ENCODE measurements at regions not wholly inside any gene's neighbourhood (a gene's known extent, or its start where the extent isn't known, plus 50 kb on each side); places are given as distances from the start of the nearest gene placed in this dataset.
"Not testable (repeated sequence)": the region's sequence is repeated elsewhere in the genome, so short reads cannot be mapped to it uniquely, and the experiment has no call there.

DNA sequence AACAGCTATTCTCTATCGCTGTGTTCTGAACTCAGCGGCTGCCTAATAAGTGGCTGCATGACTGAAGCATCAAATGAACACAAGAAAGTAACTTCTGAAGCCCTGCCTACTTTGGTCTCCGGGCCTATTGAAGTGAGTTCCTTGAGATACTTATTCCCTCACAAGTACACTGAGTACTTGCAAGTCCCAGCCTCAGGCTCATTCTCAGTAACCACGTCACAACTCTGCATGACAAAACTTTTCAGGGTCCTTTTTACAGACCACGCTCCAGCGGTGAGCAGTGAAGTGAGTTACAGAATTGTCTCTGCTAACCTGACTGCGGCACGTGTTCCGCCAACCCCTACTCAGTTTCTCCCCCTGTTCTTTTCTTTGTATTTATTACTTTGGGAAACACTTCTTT lies 1342.7 kb upstream of the ADGRL4 start:
- H3K4me1 Mint-ChIP-seq = no peaks in the 10 kb centered on the region
- no peak for ATAC-seq
- peaks cover 13% of the 10 kb centered on the region for H3K9me3 Mint-ChIP-seq (ENCODE audit: low read depth)
- no peak for DNase-seq
- no peaks in the 10 kb centered on the region for H3K27me3 Mint-ChIP-seq
- no peaks in the 10 kb centered on the region for H3K36me3 Mint-ChIP-seq
- CTCF ChIA-PET = no interaction called here
- H3K4me3 Mint-ChIP-seq = no peak overlapping the region
- H3K27ac Mint-ChIP-seq = no peak overlapping the region

DNA sequence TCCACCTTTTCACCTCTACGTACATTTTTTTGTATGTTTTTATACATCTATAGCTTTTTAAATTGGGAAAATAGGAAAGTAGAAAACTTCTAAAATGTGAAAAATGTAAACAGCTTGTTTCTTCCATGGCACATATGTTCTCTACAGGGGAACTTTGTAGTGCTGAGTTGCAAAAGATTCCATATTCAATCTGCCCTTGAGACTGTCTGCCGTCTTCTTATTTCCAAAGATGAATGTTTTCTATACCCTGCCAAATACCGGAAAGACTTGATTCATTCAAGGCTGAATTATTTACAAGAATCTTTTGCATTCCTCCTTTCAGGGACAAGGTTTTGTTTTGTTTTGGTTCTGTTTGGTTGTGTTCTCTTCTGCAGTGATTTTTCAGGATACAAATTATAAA lies 1334.5 kb upstream of the ADGRL4 start:
- H3K27me3 Mint-ChIP-seq = no peaks in the 10 kb centered on the region
- no peak for ATAC-seq
- H3K36me3 Mint-ChIP-seq = no peaks in the 10 kb centered on the region
- DNase-seq = no peak
- no peak overlapping the region for H3K4me3 Mint-ChIP-seq
- no peaks in the 10 kb centered on the region for H3K4me1 Mint-ChIP-seq
- peaks cover 11% of the 10 kb centered on the region for H3K9me3 Mint-ChIP-seq (ENCODE audit: low read depth)
- CTCF ChIA-PET = no interaction called here
- H3K27ac Mint-ChIP-seq = no peak overlapping the region

DNA sequence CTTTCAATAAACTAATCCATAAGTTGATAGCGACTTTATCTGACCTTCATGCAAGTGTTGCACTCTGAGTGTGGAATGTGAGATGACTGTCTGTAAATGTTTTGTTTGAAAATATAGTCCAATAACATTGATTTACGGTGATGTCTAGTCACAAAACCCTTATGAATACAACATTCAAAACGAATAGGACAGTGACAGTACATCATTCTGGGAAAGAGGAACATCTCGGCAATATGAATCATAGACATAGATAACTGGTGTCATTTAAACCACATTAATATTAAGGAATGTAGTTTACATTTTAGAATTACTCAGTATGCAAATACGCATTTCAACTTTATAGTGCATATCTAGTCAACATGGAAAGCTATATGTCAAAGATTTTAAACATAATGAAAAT lies 1311.6 kb upstream of the ADGRL4 start:
- CTCF ChIA-PET = no interaction called here
- Mint-ChIP-seq H3K4me3 (no peak overlapping the region), H3K27me3 (no peaks in the 10 kb centered on the region), H3K27ac (no peak overlapping the region), H3K9me3 (ENCODE audit: low read depth) (peaks cover 7% of the 10 kb centered on the region), H3K36me3 (no peaks in the 10 kb centered on the region), H3K4me1 (no peaks in the 10 kb centered on the region)
- ATAC-seq (no peak), DNase-seq (no peak)

DNA sequence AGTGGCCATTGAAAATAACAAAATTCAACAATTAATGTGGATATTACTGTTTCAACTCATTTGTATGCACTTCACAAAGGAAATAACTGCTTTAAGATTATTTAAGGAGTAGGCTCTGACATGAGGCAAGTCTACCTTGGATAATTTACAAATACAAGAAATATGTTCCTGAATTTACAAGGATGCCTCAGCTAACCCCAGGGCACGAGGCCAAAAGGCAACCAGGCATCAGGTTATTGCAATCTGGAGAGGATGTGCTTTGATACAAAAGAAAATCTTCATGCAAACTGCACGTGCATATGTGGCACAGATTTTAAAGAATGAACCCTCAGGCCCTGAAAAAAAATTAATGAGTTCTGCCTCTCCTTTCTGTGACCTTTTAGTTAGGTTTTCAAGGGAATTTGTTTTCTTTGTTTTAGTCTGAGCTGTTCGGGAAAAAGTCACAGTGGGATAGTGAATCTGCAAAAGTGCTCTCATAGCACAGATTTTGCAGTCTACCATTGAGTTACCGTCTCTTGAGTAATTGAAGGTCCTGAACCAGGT lies 1304.2 kb upstream of the ADGRL4 start:
- Mint-ChIP-seq H3K9me3 (ENCODE audit: low read depth) (peaks cover 7% of the 10 kb centered on the region), H3K4me3 (no peak overlapping the region), H3K4me1 (no peaks in the 10 kb centered on the region), H3K36me3 (no peaks in the 10 kb centered on the region), H3K27me3 (no peaks in the 10 kb centered on the region), H3K27ac (no peak overlapping the region)
- DNase-seq = no peak
- ATAC-seq = no peak
- CTCF ChIA-PET = no interaction called here

DNA sequence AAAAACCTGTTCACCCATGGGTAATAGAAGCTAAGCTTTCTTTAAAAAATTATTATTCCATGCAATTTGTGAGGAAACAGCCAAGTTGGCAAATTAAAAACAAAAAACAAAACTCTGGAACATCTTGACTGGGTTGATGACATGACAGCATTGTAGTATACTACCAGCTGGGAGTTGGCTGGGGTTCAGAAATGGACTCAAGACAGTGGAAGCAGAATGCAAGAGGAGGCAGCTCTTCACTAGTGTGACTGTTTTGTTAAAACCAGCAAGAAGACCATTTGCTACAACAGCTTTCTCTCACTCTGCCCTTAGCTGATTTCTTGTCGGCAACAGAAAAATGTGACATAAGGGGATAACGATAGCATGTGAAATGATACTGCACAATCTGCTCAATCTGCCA lies 1298.9 kb upstream of the ADGRL4 start:
- CTCF ChIA-PET = no interaction called here
- Mint-ChIP-seq H3K4me3 (no peak overlapping the region), H3K36me3 (no peaks in the 10 kb centered on the region), H3K27ac (no peak overlapping the region), H3K9me3 (ENCODE audit: low read depth) (peaks cover 5% of the 10 kb centered on the region), H3K27me3 (no peaks in the 10 kb centered on the region), H3K4me1 (no peaks in the 10 kb centered on the region)
- DNase-seq (no peak), ATAC-seq (no peak)

DNA sequence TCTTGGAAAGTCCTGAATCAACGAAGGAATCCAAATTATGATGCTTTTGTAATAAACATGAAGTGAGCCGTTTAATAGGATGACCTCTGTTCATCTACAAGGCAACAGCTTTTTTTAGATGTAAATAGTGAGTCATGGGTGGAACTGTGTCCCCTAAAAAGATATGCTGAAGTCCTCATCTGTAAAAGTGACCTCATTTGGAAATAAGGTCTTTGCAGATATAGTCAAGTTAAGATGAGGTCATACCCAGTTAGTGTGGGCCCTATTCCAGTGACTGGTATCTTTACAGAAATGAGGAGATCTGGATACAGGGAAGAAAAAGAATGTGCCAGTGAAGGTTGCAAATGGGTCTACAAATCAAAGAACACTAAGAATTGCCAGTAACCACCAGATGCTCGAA lies 1287.3 kb upstream of the ADGRL4 start:
- Mint-ChIP-seq H3K9me3 (ENCODE audit: low read depth) (peaks cover 6% of the 10 kb centered on the region), H3K27ac (no peak overlapping the region), H3K4me3 (no peak overlapping the region), H3K27me3 (no peaks in the 10 kb centered on the region), H3K4me1 (no peaks in the 10 kb centered on the region), H3K36me3 (no peaks in the 10 kb centered on the region)
- CTCF ChIA-PET = no interaction called here
- ATAC-seq = no peak
- DNase-seq = no peak

DNA sequence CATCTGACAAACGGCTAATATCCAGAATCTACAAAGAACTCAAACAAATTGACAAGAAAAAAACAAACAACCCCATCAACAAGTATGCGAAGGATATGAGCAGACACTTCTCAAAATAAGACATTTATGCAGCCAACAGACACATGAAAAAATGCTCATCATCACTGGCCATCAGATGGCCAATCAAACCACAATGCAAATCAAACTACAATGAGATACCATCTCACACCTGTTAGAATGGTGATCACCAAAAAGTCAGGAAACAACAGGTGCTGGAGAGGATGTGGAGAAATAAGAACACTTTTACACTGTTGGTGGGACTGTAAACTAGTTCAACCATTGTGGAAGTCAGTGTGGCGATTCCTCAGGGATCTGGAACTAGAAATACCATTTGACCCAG lies 1282.2 kb upstream of the ADGRL4 start:
- H3K4me3 Mint-ChIP-seq; H3K4me1 Mint-ChIP-seq; H3K27ac Mint-ChIP-seq; CTCF ChIA-PET; H3K27me3 Mint-ChIP-seq; H3K9me3 Mint-ChIP-seq (ENCODE audit: low read depth); H3K36me3 Mint-ChIP-seq; DNase-seq; ATAC-seq: not testable (repeated sequence)

DNA sequence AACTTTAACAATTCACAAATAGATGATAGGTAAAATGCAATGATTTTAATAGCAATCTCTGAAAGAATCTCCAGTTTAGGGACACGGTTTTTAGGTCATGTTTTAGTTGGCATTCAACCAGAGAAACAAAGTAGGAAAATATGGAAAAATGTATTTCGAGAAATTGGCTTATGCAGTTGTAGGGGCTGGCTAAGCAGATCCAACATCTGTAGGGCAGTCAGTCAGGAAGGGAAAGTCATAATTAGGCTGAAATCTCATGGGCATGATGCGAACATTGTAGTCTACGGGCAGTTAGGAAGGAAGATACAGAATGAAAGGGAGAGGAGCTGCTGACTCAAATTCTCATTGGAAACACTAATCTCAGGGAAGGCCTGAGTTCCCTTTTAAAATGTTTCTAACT lies 1276.0 kb upstream of the ADGRL4 start:
- no peak for ATAC-seq
- no peak overlapping the region for H3K27ac Mint-ChIP-seq
- no peaks in the 10 kb centered on the region for H3K36me3 Mint-ChIP-seq
- H3K27me3 Mint-ChIP-seq = no peaks in the 10 kb centered on the region
- no peak for DNase-seq
- CTCF ChIA-PET = no interaction called here
- H3K4me1 Mint-ChIP-seq = no peaks in the 10 kb centered on the region
- peaks cover 6% of the 10 kb centered on the region for H3K9me3 Mint-ChIP-seq (ENCODE audit: low read depth)
- H3K4me3 Mint-ChIP-seq = no peak overlapping the region

DNA sequence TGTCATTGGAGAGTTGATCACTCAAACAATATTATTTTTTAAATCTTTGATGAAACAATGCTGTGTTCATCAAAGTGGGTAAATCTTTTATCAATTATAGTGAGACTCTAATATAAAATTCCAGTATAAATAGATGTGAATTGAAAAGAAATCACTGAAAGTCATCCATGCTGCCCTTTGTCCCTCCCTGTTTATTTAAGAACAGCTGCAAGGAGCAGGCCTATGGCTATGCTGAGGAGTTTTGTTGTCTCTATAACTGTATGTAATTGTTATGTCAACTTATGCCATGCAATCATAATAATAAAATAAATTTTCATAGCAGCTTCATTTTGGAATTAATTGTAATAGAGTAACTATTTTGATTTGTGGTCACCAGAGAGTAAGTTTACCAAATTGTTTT lies 1272.4 kb upstream of the ADGRL4 start:
- no peak overlapping the region for H3K4me3 Mint-ChIP-seq
- no peak overlapping the region for H3K27ac Mint-ChIP-seq
- H3K4me1 Mint-ChIP-seq = no peaks in the 10 kb centered on the region
- no peaks in the 10 kb centered on the region for H3K36me3 Mint-ChIP-seq
- peaks cover 2% of the 10 kb centered on the region for H3K9me3 Mint-ChIP-seq (ENCODE audit: low read depth)
- ATAC-seq = no peak
- CTCF ChIA-PET = no interaction called here
- no peaks in the 10 kb centered on the region for H3K27me3 Mint-ChIP-seq
- no peak for DNase-seq

DNA sequence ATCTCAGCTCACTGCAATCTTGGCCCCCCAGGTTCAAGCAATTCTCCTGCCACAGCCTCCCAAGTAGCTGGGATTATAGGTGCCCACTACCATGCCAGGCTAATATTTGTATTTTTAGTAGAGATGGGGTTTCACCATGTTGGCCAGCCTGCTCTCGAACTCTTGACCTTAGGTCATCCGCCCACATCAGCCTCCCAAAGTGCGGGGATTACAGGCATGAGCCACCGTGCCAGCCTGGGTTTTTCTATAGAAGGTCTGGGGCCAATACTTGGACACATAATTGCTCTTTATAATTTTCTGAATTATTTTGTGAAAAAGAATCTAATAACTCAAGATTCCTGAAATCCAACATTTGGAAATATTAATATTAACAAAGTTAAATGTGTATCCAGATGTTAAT lies 1267.7 kb upstream of the ADGRL4 start:
- Mint-ChIP-seq H3K4me3 (no peak overlapping the region), H3K27ac (no peak overlapping the region), H3K36me3 (no peaks in the 10 kb centered on the region), H3K9me3 (ENCODE audit: low read depth) (no peaks in the 10 kb centered on the region), H3K27me3 (no peaks in the 10 kb centered on the region), H3K4me1 (no peaks in the 10 kb centered on the region)
- DNase-seq (no peak), ATAC-seq (no peak)
- CTCF ChIA-PET = no interaction called here

DNA sequence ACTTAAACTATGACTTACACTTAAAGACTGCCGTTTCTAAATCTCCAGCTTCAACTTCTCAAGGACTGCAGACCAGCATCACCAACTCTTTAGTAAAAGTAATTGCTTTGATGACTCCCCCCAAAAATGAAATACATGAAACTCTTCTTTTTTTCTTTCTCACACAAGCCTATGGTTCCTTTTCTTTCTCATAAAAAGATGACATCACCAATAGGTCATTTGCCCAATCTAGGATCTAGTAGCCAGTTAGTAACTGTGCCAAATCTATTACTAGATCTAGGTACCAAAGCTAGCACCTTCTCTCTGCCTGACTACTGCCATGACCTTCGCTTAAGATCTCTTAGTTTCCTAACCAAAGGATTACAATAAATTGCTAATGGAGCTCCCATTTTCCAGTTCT lies 1266.0 kb upstream of the ADGRL4 start:
- no peak for ATAC-seq
- Mint-ChIP-seq H3K27me3 (no peaks in the 10 kb centered on the region), H3K27ac (no peak overlapping the region), H3K36me3 (no peaks in the 10 kb centered on the region), H3K4me3 (no peak overlapping the region), H3K9me3 (ENCODE audit: low read depth) (no peaks in the 10 kb centered on the region), H3K4me1 (no peaks in the 10 kb centered on the region)
- DNase-seq = no peak
- CTCF ChIA-PET = no interaction called here

DNA sequence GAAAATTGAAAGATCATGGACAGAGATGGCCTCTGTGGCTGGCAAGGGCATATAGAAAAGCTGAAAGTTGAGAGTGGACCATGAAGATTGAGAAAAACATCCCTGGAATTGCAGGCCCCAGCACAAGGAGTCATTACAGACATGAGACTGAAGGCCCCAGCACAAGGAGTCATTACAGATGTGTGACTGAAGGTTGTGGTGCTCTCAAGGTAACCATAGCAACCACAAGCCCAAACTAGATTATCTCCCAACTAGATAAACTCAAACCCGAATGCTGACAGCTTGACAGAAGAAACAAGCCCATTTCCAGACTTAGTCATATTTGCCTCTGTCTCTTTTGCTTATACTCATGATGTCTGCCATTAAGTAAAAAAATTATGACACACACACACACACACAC lies 1252.1 kb upstream of the ADGRL4 start:
- no peak overlapping the region for H3K27ac Mint-ChIP-seq
- H3K27me3 Mint-ChIP-seq = no peaks in the 10 kb centered on the region
- CTCF ChIA-PET = no interaction called here
- peaks cover 12% of the 10 kb centered on the region for H3K9me3 Mint-ChIP-seq (ENCODE audit: low read depth)
- H3K4me1 Mint-ChIP-seq = no peaks in the 10 kb centered on the region
- H3K36me3 Mint-ChIP-seq = no peaks in the 10 kb centered on the region
- DNase-seq (no peak), ATAC-seq (no peak)
- no peak overlapping the region for H3K4me3 Mint-ChIP-seq

DNA sequence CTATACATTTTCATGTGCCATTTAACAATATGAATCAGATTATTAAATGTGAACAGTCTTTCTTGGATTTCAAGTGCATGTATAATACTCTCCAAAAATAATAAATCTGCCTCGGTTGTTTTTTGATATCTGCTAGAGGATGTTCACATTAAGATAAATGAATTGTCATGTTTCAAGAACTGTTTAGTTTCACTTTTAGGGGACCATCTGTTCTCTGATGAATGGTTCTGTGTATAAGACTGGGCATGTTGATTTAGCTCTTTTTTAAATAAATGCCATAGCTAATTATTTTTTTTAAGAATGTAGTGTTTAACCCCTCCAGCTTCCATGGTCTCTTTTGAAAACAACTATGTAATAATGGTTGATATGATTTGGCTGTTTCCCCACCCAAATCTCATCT lies 1245.1 kb upstream of the ADGRL4 start:
- ATAC-seq = no peak
- DNase-seq = no peak
- H3K36me3 Mint-ChIP-seq = no peaks in the 10 kb centered on the region
- no peak overlapping the region for H3K4me3 Mint-ChIP-seq
- CTCF ChIA-PET = no interaction called here
- no peaks in the 10 kb centered on the region for H3K4me1 Mint-ChIP-seq
- no peaks in the 10 kb centered on the region for H3K27me3 Mint-ChIP-seq
- H3K9me3 Mint-ChIP-seq (ENCODE audit: low read depth) = no peaks in the 10 kb centered on the region
- no peak overlapping the region for H3K27ac Mint-ChIP-seq

DNA sequence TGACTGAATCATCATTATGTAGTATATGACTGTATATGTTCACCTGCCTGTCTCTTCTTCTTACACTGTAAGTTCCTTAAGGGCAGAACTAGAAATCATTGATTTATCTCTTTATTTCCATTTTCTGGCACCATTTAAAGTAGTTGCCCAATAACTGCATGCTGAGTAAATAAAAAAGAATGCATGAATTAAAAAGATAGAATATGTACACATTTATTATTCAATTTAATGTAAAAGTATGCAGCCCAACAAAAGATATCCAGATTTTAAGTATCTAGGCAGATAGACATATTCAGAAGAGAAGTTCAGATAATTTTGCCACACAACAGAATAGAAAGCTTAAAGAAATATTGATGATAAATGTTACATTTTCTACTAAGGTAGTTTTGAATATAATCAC lies 1244.6 kb upstream of the ADGRL4 start:
- H3K4me3 Mint-ChIP-seq = no peak overlapping the region
- DNase-seq (no peak), ATAC-seq (no peak)
- no peak overlapping the region for H3K27ac Mint-ChIP-seq
- CTCF ChIA-PET = no interaction called here
- H3K27me3 Mint-ChIP-seq = no peaks in the 10 kb centered on the region
- H3K4me1 Mint-ChIP-seq = no peaks in the 10 kb centered on the region
- no peaks in the 10 kb centered on the region for H3K9me3 Mint-ChIP-seq (ENCODE audit: low read depth)
- no peaks in the 10 kb centered on the region for H3K36me3 Mint-ChIP-seq

DNA sequence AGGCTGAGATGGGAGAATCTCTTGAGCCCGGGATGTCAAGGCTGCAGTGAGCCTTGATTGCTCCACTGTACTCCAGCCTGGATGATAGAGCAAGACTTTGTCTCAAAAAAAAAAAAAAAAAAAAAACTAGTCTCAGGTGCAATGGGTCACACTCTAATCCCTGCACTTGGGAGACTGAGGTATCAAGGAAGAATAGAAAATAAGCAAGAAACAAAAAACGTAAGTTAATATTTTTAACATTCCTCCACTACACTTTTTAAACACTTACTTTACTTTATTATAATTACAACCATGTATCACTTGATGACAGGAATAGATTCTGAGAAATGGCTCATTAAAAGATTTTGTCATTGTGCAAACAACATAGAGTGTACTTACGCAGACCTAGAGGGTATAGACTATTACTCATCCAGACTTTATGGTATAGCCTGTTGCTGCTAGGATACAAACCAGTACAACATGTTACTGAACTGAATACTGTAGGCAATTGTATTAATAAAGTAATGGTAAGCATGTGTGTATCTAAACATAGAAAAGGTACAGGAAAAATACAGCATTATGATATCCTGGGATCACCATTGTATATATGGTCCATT lies 1244.1 kb upstream of the ADGRL4 start:
- H3K36me3 Mint-ChIP-seq = no peaks in the 10 kb centered on the region
- CTCF ChIA-PET = no interaction called here
- H3K27me3 Mint-ChIP-seq = no peaks in the 10 kb centered on the region

More for the DNA sequence above, 1244.1 kb upstream of the ADGRL4 start:
- Mint-ChIP-seq H3K4me1 (no peaks in the 10 kb centered on the region), H3K27ac (no peak overlapping the region), H3K4me3 (no peak overlapping the region), H3K9me3 (ENCODE audit: low read depth) (no peaks in the 10 kb centered on the region)
- no peak for ATAC-seq
- DNase-seq = no peak

Data from activated CD8-positive, alpha-beta memory T cell treated with anti-CD3 and anti-CD28 coated beads, Interleukin-2, amount 10 ng/mL, durations not matched to agents 7 days and 5 days (primary cell).